GM21515 (cell line): ENCODE measurements at regions not wholly inside any gene's neighbourhood (a gene's known extent, or its start where the extent isn't known, plus 50 kb on each side); places are given as distances from the start of the nearest gene placed in this dataset.
"Not testable (repeated sequence)": the region's sequence is repeated elsewhere in the genome, so short reads cannot be mapped to it uniquely, and the experiment has no call there.

Experiments
- ATAC-seq: cut with Tn5 transposase; IDR thresholded peaks from one replicate; pipeline ENCODE4 v1.9.1; 2021; ENCODE audit not compliant: unreplicated experiment

GRCh38 chr6:135703007-135703406 lies 148.5 kb upstream of the PDE7B start:
- ATAC-seq = no peak

GRCh38 chr6:135703621-135704020 lies 147.9 kb upstream of the PDE7B start:
- ATAC-seq = peak; percentile 88

- no peak for ATAC-seq
Observed at GRCh38 chr6:135707426-135707825, 144.1 kb upstream of the PDE7B start.

GRCh38 chr6:135710042-135710441 lies 141.5 kb upstream of the PDE7B start:
- ATAC-seq = no peak

GRCh38 chr6:135722190-135722589 lies 129.3 kb upstream of the PDE7B start:
- ATAC-seq = no peak

- ATAC-seq = no peak
Observed at GRCh38 chr6:135722679-135723078, 128.8 kb upstream of the PDE7B start.

GRCh38 chr6:135728589-135728988 lies 122.9 kb upstream of the PDE7B start:
- no peak for ATAC-seq

GRCh38 chr6:135731116-135731515 lies 120.4 kb upstream of the PDE7B start:
- no peak for ATAC-seq

GRCh38 chr6:135736351-135736750 lies 115.2 kb upstream of the PDE7B start:
- not testable (repeated sequence) for ATAC-seq

GRCh38 chr6:135738636-135739035 lies 112.9 kb upstream of the PDE7B start:
- no peak for ATAC-seq

- no peak for ATAC-seq
Observed at GRCh38 chr6:135739288-135739687, 112.2 kb upstream of the PDE7B start.

- no peak for ATAC-seq
Observed at GRCh38 chr6:135740580-135740979, 110.9 kb upstream of the PDE7B start.

- no peak for ATAC-seq
Observed at GRCh38 chr6:135743476-135743875, 108.0 kb upstream of the PDE7B start.

GRCh38 chr6:135748189-135748588 lies 103.3 kb upstream of the PDE7B start:
- no peak for ATAC-seq

GRCh38 chr6:135750081-135750480 lies 101.4 kb upstream of the PDE7B start:
- no peak for ATAC-seq

- ATAC-seq = no peak
Observed at GRCh38 chr6:135753196-135753595, 98.3 kb upstream of the PDE7B start.

GRCh38 chr6:135759831-135760230 lies 91.7 kb upstream of the PDE7B start:
- no peak for ATAC-seq

- no peak for ATAC-seq
Observed at GRCh38 chr6:135774006-135774405, 77.5 kb upstream of the PDE7B start.

- ATAC-seq = no peak
Observed at GRCh38 chr6:135779213-135779612, 72.3 kb upstream of the PDE7B start.

- no peak for ATAC-seq
Observed at GRCh38 chr6:135780326-135780725, 71.2 kb upstream of the PDE7B start.

- no peak for ATAC-seq
Observed at GRCh38 chr6:135782546-135782945, 69.0 kb upstream of the PDE7B start.

- no peak for ATAC-seq
Observed at GRCh38 chr6:135784507-135784906, 67.0 kb upstream of the PDE7B start.

GRCh38 chr6:135789375-135790050 lies 62.0 kb upstream of the PDE7B start:
- no peak for ATAC-seq
